SK-N-MC (cell line): ENCODE measurements at regions not wholly inside any gene's neighbourhood (a gene's known extent, or its start where the extent isn't known, plus 50 kb on each side); places are given as distances from the start of the nearest gene placed in this dataset.
"Not testable (repeated sequence)": the region's sequence is repeated elsewhere in the genome, so short reads cannot be mapped to it uniquely, and the experiment has no call there.

ENCODE experiments used
- EZH2 ChIP-seq: fragments of 200-600 bp; sonication (generic); IDR thresholded peaks from one replicate; pipeline ENCODE4 v1.6.1; 2017; ENCODE audit warnings: antibody characterized with exemption
- FOXP2 ChIP-seq: optimal IDR thresholded peaks from 2 replicates; pipeline ENCODE3; 2011; ENCODE audit warnings: mild to moderate bottlenecking, moderate library complexity; ENCODE audit not compliant: insufficient read depth; ENCODE audit errors: extremely low read length, control extremely low read depth
- POLR2AphosphoS5 ChIP-seq: IDR thresholded peaks from 2 replicates; pipeline ENCODE4 v1.6.1; 2012; ENCODE audit warnings: mild to moderate bottlenecking, low read depth, low read length, borderline replicate concordance

- TF ChIP-seq EZH2, POLR2AphosphoS5, FOXP2: not testable (repeated sequence)
Measured at GRCh38 chrX:9377216-9377615, 87.6 kb upstream of the TBL1X start.
